ENCODE measurements at regions not wholly inside any gene's neighbourhood (a gene's known extent, or its start where the extent isn't known, plus 50 kb on each side); places are given as distances from the start of the nearest gene placed in this dataset.

GRCh38 chr9:107592424-107592823, 102.9 kb upstream of the KLF4 start:
- in situ Hi-C loops (cut with MboI; ENCODE audit: low sequenced_read_pairs, unreplicated experiment): no loop called here

DNA sequence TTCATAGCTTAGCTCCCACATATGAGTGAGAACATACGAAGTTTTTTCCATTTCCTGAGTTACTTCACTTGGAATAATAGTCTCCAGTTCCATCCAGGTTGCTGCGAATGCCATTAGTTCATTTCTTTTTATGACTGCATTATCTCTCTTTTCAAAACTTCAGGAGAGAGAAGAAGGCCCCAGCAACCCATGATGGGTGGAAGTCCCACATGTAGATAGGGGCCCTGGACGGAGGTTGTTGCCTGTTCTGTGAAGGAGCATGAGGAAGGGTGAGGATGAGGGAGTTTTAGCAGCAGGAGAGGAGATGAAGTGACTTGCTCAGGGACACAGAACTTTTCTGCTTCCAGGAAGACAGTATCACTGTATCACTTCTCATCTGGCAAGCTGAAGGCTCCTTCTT, 102.2 kb upstream of the KLF4 start:
- TF ChIP-seq CTCF (IDR thresholded peaks at IDR 0.05; ENCODE audit: borderline replicate concordance, control extremely low read depth, extremely low read depth, insufficient read depth, missing control alignments): no peak
- in situ Hi-C loops (cut with MboI; ENCODE audit: low sequenced_read_pairs, unreplicated experiment): no loop called here
- DNase-seq (ENCODE audit: low spot score): no peak

More at GRCh38 chr9:107592424-107592823, 102.9 kb upstream of the KLF4 start:
- no peak for DNase-seq (ENCODE audit: low spot score)
- TF ChIP-seq CTCF (IDR thresholded peaks at IDR 0.05; ENCODE audit: borderline replicate concordance, control extremely low read depth, extremely low read depth, insufficient read depth, missing control alignments): no peak

- no peak for TF ChIP-seq CTCF (IDR thresholded peaks at IDR 0.05; ENCODE audit: borderline replicate concordance, control extremely low read depth, extremely low read depth, insufficient read depth, missing control alignments)
- DNase-seq (ENCODE audit: low spot score): no peak
- in situ Hi-C loops (cut with MboI; ENCODE audit: low sequenced_read_pairs, unreplicated experiment): no loop called here
These were observed 98.8 kb upstream of the KLF4 start for GRCh38 chr9:107588393-107588792.

DNA sequence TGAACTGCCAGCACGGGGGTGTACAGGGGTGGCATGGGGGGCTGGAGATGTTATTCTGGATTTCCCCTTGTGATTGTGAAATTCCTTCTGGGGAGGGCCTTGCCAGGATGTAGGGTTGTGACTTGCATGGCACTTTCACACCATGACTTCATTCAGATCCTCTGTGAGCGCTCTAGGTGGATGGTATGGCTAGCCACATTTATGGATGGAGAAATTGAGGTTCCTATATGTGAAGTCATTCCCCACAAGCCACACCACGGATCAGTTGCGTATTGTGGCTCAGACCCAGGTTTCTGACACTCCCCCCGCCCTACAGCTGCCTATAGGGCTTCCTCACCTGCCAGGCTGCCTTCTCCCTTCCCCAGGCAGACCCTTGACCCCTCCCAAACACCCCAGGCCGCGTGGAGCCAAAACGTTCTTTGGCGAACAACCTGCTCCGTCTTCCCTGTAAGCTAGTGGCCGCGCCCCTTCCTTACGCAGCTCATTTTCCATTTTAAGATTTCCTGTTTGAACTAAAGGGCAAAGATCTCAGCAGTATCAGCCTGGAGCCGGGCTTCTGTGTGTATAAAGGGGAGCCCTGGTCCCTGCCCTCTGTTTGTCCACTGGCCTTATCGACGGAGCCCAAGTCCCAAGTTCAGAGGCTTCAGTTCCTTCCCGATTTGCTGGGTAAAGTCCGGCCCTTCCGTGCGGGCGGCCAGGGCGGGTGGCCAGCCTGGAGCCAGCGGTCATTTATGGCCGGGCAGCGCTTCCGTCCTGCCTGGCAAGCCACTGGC, 97.8 kb upstream of the KLF4 start:
- in situ Hi-C loops (cut with MboI; ENCODE audit: low sequenced_read_pairs, unreplicated experiment): no loop called here
- no peak for TF ChIP-seq CTCF (IDR thresholded peaks at IDR 0.05; ENCODE audit: borderline replicate concordance, control extremely low read depth, extremely low read depth, insufficient read depth, missing control alignments)
- no peak for DNase-seq (ENCODE audit: low spot score)

- in situ Hi-C loops (cut with MboI; ENCODE audit: low sequenced_read_pairs, unreplicated experiment): no loop called here
- no peak for TF ChIP-seq CTCF (IDR thresholded peaks at IDR 0.05; ENCODE audit: borderline replicate concordance, control extremely low read depth, extremely low read depth, insufficient read depth, missing control alignments)
- DNase-seq (ENCODE audit: low spot score): no peak
These were observed 96.9 kb upstream of the KLF4 start for GRCh38 chr9:107586493-107586892.

- in situ Hi-C loops (cut with MboI; ENCODE audit: low sequenced_read_pairs, unreplicated experiment): no loop called here
- TF ChIP-seq CTCF (IDR thresholded peaks at IDR 0.05; ENCODE audit: borderline replicate concordance, control extremely low read depth, extremely low read depth, insufficient read depth, missing control alignments): no peak
- no peak for DNase-seq (ENCODE audit: low spot score)
These were observed 95.9 kb upstream of the KLF4 start for GRCh38 chr9:107585465-107585864.
